ENCODE measurements at regions not wholly inside any gene's neighbourhood (a gene's known extent, or its start where the extent isn't known, plus 50 kb on each side); places are given as distances from the start of the nearest gene placed in this dataset.

GRCh38 chr2:147082850-147083522 is 761.8 kb upstream of the ACVR2A start:
- H3K27ac Mint-ChIP-seq: no peak overlapping the region
- no peak overlapping the region for H3K4me3 Mint-ChIP-seq
- H3K36me3 Mint-ChIP-seq (ENCODE audit: low read depth): peaks cover 4% of the 10 kb centered on the region
- no peaks in the 10 kb centered on the region for H3K9me3 Mint-ChIP-seq
- peaks cover 12% of the 10 kb centered on the region for H3K27me3 Mint-ChIP-seq (ENCODE audit: low read depth)
- H3K4me1 Mint-ChIP-seq (ENCODE audit: low read depth): peaks cover 5% of the 10 kb centered on the region

- H3K4me1 Mint-ChIP-seq (ENCODE audit: low read depth): peaks cover 5% of the 10 kb centered on the region
Observed at GRCh38 chr2:147081831-147082230, 763.0 kb upstream of the ACVR2A start.

GRCh38 chr2:147076634-147077033 is 768.2 kb upstream of the ACVR2A start:
- no peaks in the 10 kb centered on the region for H3K4me1 Mint-ChIP-seq (ENCODE audit: low read depth)
- H3K27ac Mint-ChIP-seq: no peak overlapping the region
- no peaks in the 10 kb centered on the region for H3K9me3 Mint-ChIP-seq
- H3K27me3 Mint-ChIP-seq (ENCODE audit: low read depth): peaks cover 14% of the 10 kb centered on the region
- H3K4me3 Mint-ChIP-seq: no peak overlapping the region
- H3K36me3 Mint-ChIP-seq (ENCODE audit: low read depth): no peaks in the 10 kb centered on the region

More at GRCh38 chr2:147081831-147082230, 763.0 kb upstream of the ACVR2A start:
- H3K36me3 Mint-ChIP-seq (ENCODE audit: low read depth): peaks cover 4% of the 10 kb centered on the region
- peaks cover 19% of the 10 kb centered on the region for H3K27me3 Mint-ChIP-seq (ENCODE audit: low read depth)
- H3K27ac Mint-ChIP-seq: no peak overlapping the region
- no peak overlapping the region for H3K4me3 Mint-ChIP-seq
- no peaks in the 10 kb centered on the region for H3K9me3 Mint-ChIP-seq

- H3K27me3 Mint-ChIP-seq (ENCODE audit: low read depth): peaks cover 9% of the 10 kb centered on the region
- H3K9me3 Mint-ChIP-seq: peaks cover 14% of the 10 kb centered on the region
- no peak overlapping the region for H3K4me3 Mint-ChIP-seq
- H3K4me1 Mint-ChIP-seq (ENCODE audit: low read depth): no peaks in the 10 kb centered on the region
- no peak overlapping the region for H3K27ac Mint-ChIP-seq
- H3K36me3 Mint-ChIP-seq (ENCODE audit: low read depth): no peaks in the 10 kb centered on the region
Observed at GRCh38 chr2:147068071-147068470, 776.8 kb upstream of the ACVR2A start.

- no peaks in the 10 kb centered on the region for H3K36me3 Mint-ChIP-seq (ENCODE audit: low read depth)
- no peak overlapping the region for H3K27ac Mint-ChIP-seq
- peaks cover 14% of the 10 kb centered on the region for H3K9me3 Mint-ChIP-seq
- H3K27me3 Mint-ChIP-seq (ENCODE audit: low read depth): peaks cover 9% of the 10 kb centered on the region
- H3K4me1 Mint-ChIP-seq (ENCODE audit: low read depth): no peaks in the 10 kb centered on the region
- H3K4me3 Mint-ChIP-seq: no peak overlapping the region
Observed at GRCh38 chr2:147067136-147067535, 777.7 kb upstream of the ACVR2A start.

GRCh38 chr2:147062073-147062472 is 782.8 kb upstream of the ACVR2A start:
- no peak overlapping the region for H3K4me3 Mint-ChIP-seq
- H3K9me3 Mint-ChIP-seq: peaks cover 14% of the 10 kb centered on the region
- H3K27me3 Mint-ChIP-seq (ENCODE audit: low read depth): no peaks in the 10 kb centered on the region
- no peak overlapping the region for H3K27ac Mint-ChIP-seq
- no peaks in the 10 kb centered on the region for H3K36me3 Mint-ChIP-seq (ENCODE audit: low read depth)
- no peaks in the 10 kb centered on the region for H3K4me1 Mint-ChIP-seq (ENCODE audit: low read depth)

GRCh38 chr2:147061269-147061668 is 783.6 kb upstream of the ACVR2A start:
- Mint-ChIP-seq H3K36me3 (ENCODE audit: low read depth) (no peaks in the 10 kb centered on the region), H3K4me3 (no peak overlapping the region), H3K27ac (no peak overlapping the region), H3K4me1 (ENCODE audit: low read depth) (no peaks in the 10 kb centered on the region), H3K9me3 (peaks cover 11% of the 10 kb centered on the region), H3K27me3 (ENCODE audit: low read depth) (no peaks in the 10 kb centered on the region)

- H3K27me3 Mint-ChIP-seq (ENCODE audit: low read depth): no peaks in the 10 kb centered on the region
- H3K4me1 Mint-ChIP-seq (ENCODE audit: low read depth): no peaks in the 10 kb centered on the region
- no peaks in the 10 kb centered on the region for H3K36me3 Mint-ChIP-seq (ENCODE audit: low read depth)
- H3K4me3 Mint-ChIP-seq: no peak overlapping the region
- H3K27ac Mint-ChIP-seq: no peak overlapping the region
- H3K9me3 Mint-ChIP-seq: no peaks in the 10 kb centered on the region
Observed at GRCh38 chr2:147057892-147058490, 786.8 kb upstream of the ACVR2A start.

GRCh38 chr2:147051814-147052213 is 793.0 kb upstream of the ACVR2A start:
- Mint-ChIP-seq H3K27ac (no peak overlapping the region), H3K36me3 (ENCODE audit: low read depth) (no peaks in the 10 kb centered on the region), H3K4me1 (ENCODE audit: low read depth) (no peaks in the 10 kb centered on the region), H3K27me3 (ENCODE audit: low read depth) (peaks cover 9% of the 10 kb centered on the region), H3K4me3 (no peak overlapping the region), H3K9me3 (no peaks in the 10 kb centered on the region)

- Mint-ChIP-seq H3K4me3 (no peak overlapping the region), H3K36me3 (ENCODE audit: low read depth) (no peaks in the 10 kb centered on the region), H3K27ac (no peak overlapping the region), H3K4me1 (ENCODE audit: low read depth) (no peaks in the 10 kb centered on the region), H3K9me3 (no peaks in the 10 kb centered on the region), H3K27me3 (ENCODE audit: low read depth) (peaks cover 9% of the 10 kb centered on the region)
Observed at GRCh38 chr2:147051248-147051647, 793.6 kb upstream of the ACVR2A start.

GRCh38 chr2:147049957-147050356 is 794.9 kb upstream of the ACVR2A start:
- H3K4me3 Mint-ChIP-seq: no peak overlapping the region
- H3K36me3 Mint-ChIP-seq (ENCODE audit: low read depth): no peaks in the 10 kb centered on the region
- no peaks in the 10 kb centered on the region for H3K9me3 Mint-ChIP-seq
- peaks cover 9% of the 10 kb centered on the region for H3K27me3 Mint-ChIP-seq (ENCODE audit: low read depth)
- H3K27ac Mint-ChIP-seq: no peak overlapping the region
- H3K4me1 Mint-ChIP-seq (ENCODE audit: low read depth): peaks cover 4% of the 10 kb centered on the region

- Mint-ChIP-seq H3K27ac (no peak overlapping the region), H3K36me3 (ENCODE audit: low read depth) (no peaks in the 10 kb centered on the region), H3K4me3 (no peak overlapping the region), H3K27me3 (ENCODE audit: low read depth) (peaks cover 15% of the 10 kb centered on the region), H3K9me3 (no peaks in the 10 kb centered on the region), H3K4me1 (ENCODE audit: low read depth) (peaks cover 4% of the 10 kb centered on the region)
Observed at GRCh38 chr2:147046473-147046872, 798.4 kb upstream of the ACVR2A start.

GRCh38 chr2:147045113-147045512 is 799.7 kb upstream of the ACVR2A start:
- Mint-ChIP-seq H3K4me3 (no peak overlapping the region), H3K27me3 (ENCODE audit: low read depth) (peaks cover 17% of the 10 kb centered on the region), H3K9me3 (no peaks in the 10 kb centered on the region), H3K36me3 (ENCODE audit: low read depth) (no peaks in the 10 kb centered on the region), H3K4me1 (ENCODE audit: low read depth) (peaks cover 4% of the 10 kb centered on the region), H3K27ac (peak overlapping the region; percentile 1)

GRCh38 chr2:147041121-147041494 is 803.7 kb upstream of the ACVR2A start:
- Mint-ChIP-seq H3K4me1 (ENCODE audit: low read depth) (peaks cover 4% of the 10 kb centered on the region), H3K4me3 (no peak overlapping the region), H3K27me3 (ENCODE audit: low read depth) (peaks cover 16% of the 10 kb centered on the region), H3K27ac (no peak overlapping the region), H3K36me3 (ENCODE audit: low read depth) (no peaks in the 10 kb centered on the region), H3K9me3 (no peaks in the 10 kb centered on the region)

GRCh38 chr2:147040298-147041120 is 804.3 kb upstream of the ACVR2A start:
- Mint-ChIP-seq H3K4me3 (no peak overlapping the region), H3K4me1 (ENCODE audit: low read depth) (peaks cover 4% of the 10 kb centered on the region), H3K27me3 (ENCODE audit: low read depth) (peaks cover 16% of the 10 kb centered on the region), H3K9me3 (no peaks in the 10 kb centered on the region), H3K27ac (no peak overlapping the region), H3K36me3 (ENCODE audit: low read depth) (no peaks in the 10 kb centered on the region)

All from T-helper 1 cell treated with Interleukin-12 subunit alpha and Interleukin-12 subunit beta and Interleukin-4 antibody, amounts not matched to agents 30 μg/mL and 1 μg/mL, for 36 hours (primary cell).